ENCODE measurements at regions not wholly inside any gene's neighbourhood (a gene's known extent, or its start where the extent isn't known, plus 50 kb on each side); places are given as distances from the start of the nearest gene placed in this dataset.

GRCh38 chr16:59892376-59892775 is 1158.3 kb upstream of the GOT2 start:
- Histone ChIP-seq H4K20me1 (replicated peaks; ENCODE audit: control insufficient read depth, insufficient read depth, low read length) (no peaks in the 10 kb centered on the region), H3K27ac (ENCODE audit: extremely low read depth, low read depth, low read length) (no peak overlapping the region), H3K79me2 (ENCODE audit: control insufficient read depth, insufficient read depth, low read length) (no peaks in the 10 kb centered on the region), H3K9me1 (ENCODE audit: control insufficient read depth, insufficient read depth, low read length) (no peaks in the 10 kb centered on the region), H3K9me3 (replicated peaks; ENCODE audit: control insufficient read depth, insufficient read depth, low read depth, low read length) (no peaks in the 10 kb centered on the region), H3K27me3 (ENCODE audit: control insufficient read depth in 2 of 2, insufficient read depth in 2 of 2, low read length in 2 of 2) (no peaks in the 10 kb centered on the region), H2AFZ (ENCODE audit: low read depth, low read length) (no peak overlapping the region), H3K4me1 (replicated peaks in 1 of 2; ENCODE audit: control insufficient read depth in 2 of 2, insufficient read depth in 2 of 2, low read length in 2 of 2) (no peaks in the 10 kb centered on the region), H3K4me2 (ENCODE audit: insufficient read depth, low read length) (no peak overlapping the region), H3K9ac (ENCODE audit: insufficient read depth in 1 of 2, low read depth in 2 of 2, low read length in 2 of 2) (no peak overlapping the region), H3K36me3 (ENCODE audit: control insufficient read depth, insufficient read depth, low read length) (no peaks in the 10 kb centered on the region), H3K4me3 (no peak overlapping the region)
- POLR2A ChIA-PET, result no interaction called here
- intact Hi-C loops (cut with micrococcal nuclease), result no loop called here
- in situ Hi-C loops (cut with MboI), result no loop called here
- BruUV-seq (replicated peaks), result no TSS peak
- no peak for ATAC-seq
- DNase-seq (ENCODE audit: extremely low read depth in 1 of 4, low spot score in 3 of 4), result no peak
- 24% methylated on average over 7 of the region's 8 CpGs for WGBS (ENCODE audit: insufficient coverage, low coverage, missing lambda C conversion rate)
- FAIRE-seq, result no peak
- TF ChIP-seq ZNF175 (CRISPR knock-in tag; IDR thresholded peaks at IDR 0.05; ENCODE audit: low read depth), result no peak
- no peak for TF ChIP-seq ELK3 (CRISPR knock-in tag; IDR thresholded peaks at IDR 0.05)
- no peak for TF ChIP-seq HMBOX1 (IDR thresholded peaks at IDR 0.05)
- TF ChIP-seq HNRNPK (IDR thresholded peaks at IDR 0.05; ENCODE audit: low read depth, low read length, poor library complexity, severe bottlenecking), result no peak
- TF ChIP-seq ATF6 (CRISPR knock-in tag; IDR thresholded peaks at IDR 0.05), result no peak
- TF ChIP-seq GTF2F1 (IDR thresholded peaks at IDR 0.05; ENCODE audit: low read depth, low read length), result no peak
- TF ChIP-seq MBD1 (CRISPR knock-in tag; IDR thresholded peaks at IDR 0.05), result no peak
- no peak for TF ChIP-seq MTA1 (IDR thresholded peaks at IDR 0.05; ENCODE audit: borderline replicate concordance)
- no peak for TF ChIP-seq FUS (optimal IDR thresholded peaks at IDR 0.05; ENCODE audit: low read depth, low read length)
- TF ChIP-seq TSC22D4 (tag; IDR thresholded peaks at IDR 0.05), result no peak
- no peak for TF ChIP-seq GATAD2A (IDR thresholded peaks at IDR 0.05)
- TF ChIP-seq NFATC3 (IDR thresholded peaks at IDR 0.05), result no peak
- TF ChIP-seq NFRKB (IDR thresholded peaks at IDR 0.05; ENCODE audit: low read depth), result no peak
- no peak for TF ChIP-seq SAP30 (IDR thresholded peaks at IDR 0.05; ENCODE audit: borderline replicate concordance, insufficient read depth, low read depth, low read length, poor library complexity, severe bottlenecking)
- CTCF ChIA-PET (ENCODE audit: low intra/inter-chr PET ratio), result no interaction called here
